MM.1S (cell line): ENCODE measurements at regions not wholly inside any gene's neighbourhood (a gene's known extent, or its start where the extent isn't known, plus 50 kb on each side); places are given as distances from the start of the nearest gene placed in this dataset.

Experiments used
- EZH2 ChIP-seq: fragments of 300-600 bp; sonication (generic); optimal IDR thresholded peaks from 2 replicates; pipeline ENCODE3; 2017; ENCODE audit warnings: low read depth, mild to moderate bottlenecking, antibody characterized with exemption, low read length, mixed read lengths
- EZH2phosphoT487 ChIP-seq: fragments of 300-600 bp; sonication (generic); IDR thresholded peaks from 2 replicates; pipeline ENCODE4 v1.6.1; 2018; ENCODE audit warnings: antibody characterized with exemption, low read length
- TF ChIP-seq, protein P1 (sequence below): fragments of 300-600 bp; sonication (generic); IDR thresholded peaks from 2 replicates; pipeline ENCODE4 v1.5.1; 2016; ENCODE audit warnings: antibody characterized with exemption, low read length, mixed read lengths

DNA sequence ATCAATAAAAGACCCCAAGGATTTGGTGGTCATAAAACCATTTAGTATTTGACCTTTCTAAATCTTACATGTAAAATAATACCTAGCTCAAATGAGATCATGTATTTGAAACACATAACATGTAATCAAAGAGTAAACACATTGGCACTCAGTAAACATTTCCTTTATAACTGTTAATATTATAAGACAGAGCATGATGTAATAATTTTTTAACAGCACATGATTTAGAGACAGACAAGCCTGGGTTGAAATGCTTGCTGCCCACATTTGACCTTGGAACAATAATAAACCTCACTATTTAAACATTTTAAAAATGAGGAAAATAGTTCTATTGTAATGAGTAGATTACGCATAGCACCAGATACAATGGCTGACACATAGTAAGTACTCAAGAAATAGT is 105.2 kb upstream of the GPR141 start:
- TF ChIP-seq, protein P1, sequence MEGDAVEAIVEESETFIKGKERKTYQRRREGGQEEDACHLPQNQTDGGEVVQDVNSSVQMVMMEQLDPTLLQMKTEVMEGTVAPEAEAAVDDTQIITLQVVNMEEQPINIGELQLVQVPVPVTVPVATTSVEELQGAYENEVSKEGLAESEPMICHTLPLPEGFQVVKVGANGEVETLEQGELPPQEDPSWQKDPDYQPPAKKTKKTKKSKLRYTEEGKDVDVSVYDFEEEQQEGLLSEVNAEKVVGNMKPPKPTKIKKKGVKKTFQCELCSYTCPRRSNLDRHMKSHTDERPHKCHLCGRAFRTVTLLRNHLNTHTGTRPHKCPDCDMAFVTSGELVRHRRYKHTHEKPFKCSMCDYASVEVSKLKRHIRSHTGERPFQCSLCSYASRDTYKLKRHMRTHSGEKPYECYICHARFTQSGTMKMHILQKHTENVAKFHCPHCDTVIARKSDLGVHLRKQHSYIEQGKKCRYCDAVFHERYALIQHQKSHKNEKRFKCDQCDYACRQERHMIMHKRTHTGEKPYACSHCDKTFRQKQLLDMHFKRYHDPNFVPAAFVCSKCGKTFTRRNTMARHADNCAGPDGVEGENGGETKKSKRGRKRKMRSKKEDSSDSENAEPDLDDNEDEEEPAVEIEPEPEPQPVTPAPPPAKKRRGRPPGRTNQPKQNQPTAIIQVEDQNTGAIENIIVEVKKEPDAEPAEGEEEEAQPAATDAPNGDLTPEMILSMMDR = no peak
- no peak for TF ChIP-seq EZH2
- no peak for TF ChIP-seq EZH2phosphoT487
